ENCODE measurements at regions not wholly inside any gene's neighbourhood (a gene's known extent, or its start where the extent isn't known, plus 50 kb on each side); places are given as distances from the start of the nearest gene placed in this dataset.

GRCh38 chr1:4207842-4208692, 308.0 kb upstream of the C1orf174 start:
- intact Hi-C loops (cut with micrococcal nuclease), result no loop called here
- Histone ChIP-seq H2AFZ (ENCODE audit: low read depth, low read length) (no peak overlapping the region), H3K4me3 (replicated peaks in 1 of 3; ENCODE audit: insufficient read depth in 1 of 3, low read depth in 1 of 3, low read length in 3 of 3) (no peak overlapping the region), H3K27ac (ENCODE audit: insufficient read depth, low read depth, low read length) (no peak overlapping the region), H3K4me2 (ENCODE audit: insufficient read depth, low read length) (no peak overlapping the region), H3K9me1 (replicated peaks; ENCODE audit: control insufficient read depth, extremely low read depth, insufficient read depth, low read length) (no peaks in the 10 kb centered on the region), H3K36me3 (ENCODE audit: control insufficient read depth in 2 of 2, extremely low read depth in 1 of 2, insufficient read depth in 2 of 2, low read length in 2 of 2) (no peaks in the 10 kb centered on the region), H3K4me1 (ENCODE audit: control insufficient read depth, extremely low read depth, insufficient read depth, low read length) (no peaks in the 10 kb centered on the region), H4K20me1 (replicated peaks; ENCODE audit: control insufficient read depth, extremely low read depth, insufficient read depth, low read length) (no peaks in the 10 kb centered on the region), H3K9me3 (replicated peaks; ENCODE audit: control insufficient read depth, insufficient read depth, low read length) (peaks cover 5% of the 10 kb centered on the region), H3K9ac (replicated peaks; ENCODE audit: extremely low read depth, insufficient read depth, low read length) (no peak overlapping the region), H3K79me2 (ENCODE audit: control insufficient read depth, insufficient read depth, low read length) (no peaks in the 10 kb centered on the region), H3K27me3 (ENCODE audit: control insufficient read depth in 2 of 2, insufficient read depth in 2 of 2, low read length in 2 of 2) (no peaks in the 10 kb centered on the region)
- no peak for TF ChIP-seq POLR2A (IDR thresholded peaks at IDR 0.05; ENCODE audit: low read depth, low read length)
- no peak for TF ChIP-seq POLR2AphosphoS5 (IDR thresholded peaks at IDR 0.05; ENCODE audit: insufficient read depth, low read depth, low read length)
- TF ChIP-seq GATA2 (IDR thresholded peaks at IDR 0.05; ENCODE audit: insufficient read depth, insufficient read length, low read depth, low read length), result no peak
- no peak for TF ChIP-seq CTCF (IDR thresholded peaks at IDR 0.05; ENCODE audit: extremely low read depth in 1 of 2, insufficient read depth in 1 of 2, low read depth in 1 of 2, low read length in 2 of 2)
- TF ChIP-seq FOS (IDR thresholded peaks at IDR 0.05; ENCODE audit: borderline replicate concordance, insufficient read depth, low read length), result no peak
- no peak for TF ChIP-seq MYC (IDR thresholded peaks at IDR 0.05; ENCODE audit: low read depth, low read length)
- TF ChIP-seq JUN (IDR thresholded peaks at IDR 0.05; ENCODE audit: borderline replicate concordance, insufficient read depth, insufficient read length, low read depth), result no peak
- TF ChIP-seq EZH2 (IDR thresholded peaks at IDR 0.05; ENCODE audit: borderline replicate concordance, low read depth, low read length, severe bottlenecking), result no peak
- TF ChIP-seq MAX (IDR thresholded peaks at IDR 0.05; ENCODE audit: insufficient read depth, insufficient read length), result no peak
- DNase-seq (ENCODE audit: low read depth, low spot score) (no peak), FAIRE-seq (no peak)
- ChIA-PET POLR2A (no interaction called here), CTCF (no interaction called here)
- no TSS peak for BruUV-seq (replicated peaks)
- dilution Hi-C loops (cut with MboI; ENCODE audit: extremely low pct_ligation_motif_present, low sequenced_read_pairs), result no loop called here
